ENCODE measurements at regions not wholly inside any gene's neighbourhood (a gene's known extent, or its start where the extent isn't known, plus 50 kb on each side); places are given as distances from the start of the nearest gene placed in this dataset.

DNA sequence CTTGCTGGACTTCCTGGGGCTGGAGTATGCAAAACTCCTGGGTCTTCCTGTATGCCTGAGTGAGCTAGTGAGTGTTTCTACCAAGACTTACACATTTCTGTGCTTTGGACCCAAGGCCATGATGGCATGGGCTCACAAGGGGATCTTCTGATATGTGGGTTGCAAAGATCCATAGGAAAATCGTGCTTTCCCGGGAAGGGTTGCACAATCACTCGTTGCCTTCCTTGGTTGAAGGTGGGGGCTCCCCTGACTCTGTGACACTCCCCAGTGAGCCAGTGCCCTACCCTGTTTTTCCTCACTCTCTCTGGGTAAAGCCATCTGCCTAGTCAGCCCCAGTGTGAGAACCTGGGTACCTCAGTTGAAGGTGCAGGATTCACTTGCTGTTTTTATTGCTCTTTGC lies 114.0 kb upstream of the CCDC179 start:
- H3K4me1 ChIP-seq, result no peaks in the 10 kb centered on the region
- H3K27me3 ChIP-seq (ENCODE audit: insufficient read depth in 3 of 3, low read length in 2 of 3), result no peaks in the 10 kb centered on the region
- no peak for ATAC-seq
- DNase-seq, result no peak
- H3K4me3 ChIP-seq, result no peak overlapping the region
- intact Hi-C loops (cut with DNase I), result no loop called here
- peaks cover under 1% of the 10 kb centered on the region for H3K9me3 ChIP-seq
- 91 to 96% (median 95%) methylated on average over 3 of the region's 3 CpGs for WGBS, 3 donors
- H3K36me3 ChIP-seq (ENCODE audit: insufficient read depth in 1 of 2, low read depth in 1 of 2), result no peaks in the 10 kb centered on the region
- no peak overlapping the region for H3K27ac ChIP-seq
- TF ChIP-seq, protein P1, sequence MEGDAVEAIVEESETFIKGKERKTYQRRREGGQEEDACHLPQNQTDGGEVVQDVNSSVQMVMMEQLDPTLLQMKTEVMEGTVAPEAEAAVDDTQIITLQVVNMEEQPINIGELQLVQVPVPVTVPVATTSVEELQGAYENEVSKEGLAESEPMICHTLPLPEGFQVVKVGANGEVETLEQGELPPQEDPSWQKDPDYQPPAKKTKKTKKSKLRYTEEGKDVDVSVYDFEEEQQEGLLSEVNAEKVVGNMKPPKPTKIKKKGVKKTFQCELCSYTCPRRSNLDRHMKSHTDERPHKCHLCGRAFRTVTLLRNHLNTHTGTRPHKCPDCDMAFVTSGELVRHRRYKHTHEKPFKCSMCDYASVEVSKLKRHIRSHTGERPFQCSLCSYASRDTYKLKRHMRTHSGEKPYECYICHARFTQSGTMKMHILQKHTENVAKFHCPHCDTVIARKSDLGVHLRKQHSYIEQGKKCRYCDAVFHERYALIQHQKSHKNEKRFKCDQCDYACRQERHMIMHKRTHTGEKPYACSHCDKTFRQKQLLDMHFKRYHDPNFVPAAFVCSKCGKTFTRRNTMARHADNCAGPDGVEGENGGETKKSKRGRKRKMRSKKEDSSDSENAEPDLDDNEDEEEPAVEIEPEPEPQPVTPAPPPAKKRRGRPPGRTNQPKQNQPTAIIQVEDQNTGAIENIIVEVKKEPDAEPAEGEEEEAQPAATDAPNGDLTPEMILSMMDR (IDR thresholded peaks at IDR 0.05), result no peak

DNA sequence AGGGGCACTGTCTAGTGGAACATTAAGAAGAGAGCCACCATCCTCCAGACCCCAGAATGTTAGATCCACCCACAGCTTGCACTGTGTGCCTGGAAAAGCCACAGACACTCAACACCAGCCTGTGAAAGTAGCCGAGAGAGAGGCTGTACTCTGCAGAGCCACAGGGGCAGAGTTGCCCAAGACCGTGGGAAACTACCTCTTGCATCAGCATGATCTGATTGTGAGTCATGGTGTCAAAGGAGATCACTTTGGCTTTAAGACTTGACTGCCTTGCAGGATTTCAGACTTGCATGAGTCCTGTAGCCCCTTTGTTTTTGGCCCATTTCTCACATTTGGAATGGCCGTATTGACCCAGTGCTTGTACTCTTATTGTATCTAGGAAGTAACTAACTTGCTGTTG lies 115.9 kb upstream of the CCDC179 start:
- intact Hi-C loops (cut with DNase I), result no loop called here
- no peaks in the 10 kb centered on the region for H3K36me3 ChIP-seq (ENCODE audit: insufficient read depth in 1 of 2, low read depth in 1 of 2)
- no peaks in the 10 kb centered on the region for H3K27me3 ChIP-seq (ENCODE audit: insufficient read depth in 3 of 3, low read length in 2 of 3)
- no peaks in the 10 kb centered on the region for H3K4me1 ChIP-seq
- ATAC-seq, result peak in 2 of 4 donors; percentile 47 to 51
- peak in 1 of 2 donors; percentile 11 for DNase-seq
- H3K4me3 ChIP-seq, result no peak overlapping the region
- H3K27ac ChIP-seq, result no peak overlapping the region
- no peaks in the 10 kb centered on the region for H3K9me3 ChIP-seq
- TF ChIP-seq, protein P1 (IDR thresholded peaks at IDR 0.05), result no peak
- 79 to 85% (median 83%) methylated on average over 3 of the region's 3 CpGs for WGBS, 3 donors

DNA sequence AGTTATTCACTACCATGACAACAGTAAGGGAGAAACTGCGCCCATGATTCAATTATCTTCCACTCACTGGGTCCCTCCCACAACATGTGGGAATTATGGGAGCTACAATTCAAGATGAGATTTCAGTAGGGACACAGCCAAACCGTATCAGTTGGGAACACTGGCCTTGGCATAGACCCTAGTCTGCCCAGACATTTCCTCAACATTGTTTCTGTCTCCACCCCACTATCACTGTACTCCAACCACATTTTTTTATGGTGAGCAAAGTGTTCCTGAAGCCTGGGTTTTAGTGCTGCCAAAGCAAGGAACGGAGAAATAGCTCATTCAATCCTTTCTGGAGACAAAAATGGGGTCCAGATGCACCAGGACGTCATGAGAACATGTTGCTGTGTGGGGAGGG lies 122.6 kb upstream of the CCDC179 start:
- Histone ChIP-seq H3K27me3 (ENCODE audit: insufficient read depth in 3 of 3, low read length in 2 of 3) (no peaks in the 10 kb centered on the region), H3K9me3 (no peaks in the 10 kb centered on the region), H3K4me1 (no peaks in the 10 kb centered on the region), H3K36me3 (ENCODE audit: insufficient read depth in 1 of 2, low read depth in 1 of 2) (no peaks in the 10 kb centered on the region), H3K4me3 (no peak overlapping the region), H3K27ac (no peak overlapping the region)
- WGBS, 3 donors, result 56 to 57% (median 57%) methylated on average over 4 of the region's 4 CpGs
- intact Hi-C loops (cut with DNase I), result no loop called here
- TF ChIP-seq, protein P1 (IDR thresholded peaks at IDR 0.05), result no peak
- ATAC-seq (no peak), DNase-seq (no peak)

DNA sequence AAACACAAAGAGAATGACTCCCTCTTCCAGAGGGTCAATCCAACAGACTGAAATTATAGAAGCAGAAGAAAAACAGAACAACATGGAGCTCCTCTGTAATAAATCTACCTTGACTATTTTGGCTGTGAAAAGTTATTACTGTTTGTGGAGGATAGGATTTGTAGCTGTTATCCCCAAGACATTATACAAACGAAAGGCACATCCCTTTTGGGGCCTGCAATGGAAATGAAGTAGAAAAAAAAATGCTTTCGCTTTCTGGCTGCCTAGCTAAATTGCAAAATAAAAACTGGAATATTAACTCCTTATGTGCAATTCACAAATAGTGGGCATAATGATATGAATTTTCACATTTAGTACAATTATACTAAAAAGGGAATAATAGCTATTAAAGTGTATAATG lies 123.8 kb upstream of the CCDC179 start:
- Histone ChIP-seq H3K27ac (no peak overlapping the region), H3K4me3 (no peak overlapping the region), H3K27me3 (ENCODE audit: insufficient read depth in 3 of 3, low read length in 2 of 3) (no peaks in the 10 kb centered on the region), H3K9me3 (no peaks in the 10 kb centered on the region), H3K4me1 (no peaks in the 10 kb centered on the region), H3K36me3 (ENCODE audit: insufficient read depth in 1 of 2, low read depth in 1 of 2) (no peaks in the 10 kb centered on the region)
- no peak for ATAC-seq
- intact Hi-C loops (cut with DNase I), result no loop called here
- no peak for DNase-seq
- 52 to 55% (median 55%) methylated on average over 2 of the region's 2 CpGs for WGBS, 3 donors
- TF ChIP-seq, protein P1 (IDR thresholded peaks at IDR 0.05), result no peak

DNA sequence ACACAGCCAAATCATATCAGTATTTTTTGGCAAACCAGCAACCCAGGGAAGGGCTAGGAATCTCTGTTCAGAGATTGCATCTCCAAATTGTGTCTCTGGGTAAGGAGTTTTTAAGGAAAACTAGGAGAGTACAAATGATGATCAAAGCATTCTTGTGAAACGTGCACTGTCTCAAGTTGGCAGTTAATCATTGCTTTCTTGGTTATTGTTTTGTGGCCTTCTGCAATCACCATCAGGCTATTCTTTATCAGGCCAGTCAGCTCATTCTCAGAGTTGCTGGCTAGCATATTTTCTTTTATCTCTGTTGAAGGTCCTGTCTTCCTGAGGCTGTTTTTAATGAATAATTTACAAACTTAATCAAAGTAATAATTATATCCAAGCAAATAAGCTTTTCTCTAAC lies 129.1 kb upstream of the CCDC179 start:
- DNase-seq (no peak), ATAC-seq (no peak)
- TF ChIP-seq, protein P1 (IDR thresholded peaks at IDR 0.05), result no peak
- intact Hi-C loops (cut with DNase I), result no loop called here
- WGBS, 3 donors, result 42 to 46% (median 45%) methylated on average over 1 of the region's 1 CpG
- Histone ChIP-seq H3K27ac (no peak overlapping the region), H3K4me1 (no peaks in the 10 kb centered on the region), H3K36me3 (ENCODE audit: insufficient read depth in 1 of 2, low read depth in 1 of 2) (no peaks in the 10 kb centered on the region), H3K4me3 (no peak overlapping the region), H3K27me3 (ENCODE audit: insufficient read depth in 3 of 3, low read length in 2 of 3) (no peaks in the 10 kb centered on the region), H3K9me3 (peaks cover 5% of the 10 kb centered on the region)
